NCI-H2196 (cell line): ENCODE measurements at regions not wholly inside any gene's neighbourhood (a gene's known extent, or its start where the extent isn't known, plus 50 kb on each side); places are given as distances from the start of the nearest gene placed in this dataset.
"Not testable (repeated sequence)": the region's sequence is repeated elsewhere in the genome, so short reads cannot be mapped to it uniquely, and the experiment has no call there.

Experiments
- DNase-seq: peaks from one replicate; lab custom pipeline; 2025; ENCODE audit not compliant: unreplicated experiment; lab: John Stamatoyannopoulos, UW

- no peak for DNase-seq
Observed at GRCh38 chr10:56298941-56299340, 62.1 kb downstream of the ZWINT start.

GRCh38 chr10:56296618-56297017 lies 64.4 kb downstream of the ZWINT start:
- DNase-seq: no peak

GRCh38 chr10:56288403-56288802 lies 72.7 kb downstream of the ZWINT start:
- no peak for DNase-seq

GRCh38 chr10:56286096-56286495 lies 75.0 kb downstream of the ZWINT start:
- DNase-seq: no peak

- no peak for DNase-seq
Observed at GRCh38 chr10:56279270-56279669, 81.8 kb downstream of the ZWINT start.

- DNase-seq: no peak
Observed at GRCh38 chr10:56269181-56269580, 91.9 kb downstream of the ZWINT start.

- no peak for DNase-seq
Observed at GRCh38 chr10:56266120-56266519, 94.9 kb downstream of the ZWINT start.

GRCh38 chr10:56258991-56259390 lies 102.1 kb downstream of the ZWINT start:
- no peak for DNase-seq

- no peak for DNase-seq
Observed at GRCh38 chr10:56258378-56258777, 102.7 kb downstream of the ZWINT start.

- DNase-seq: no peak
Observed at GRCh38 chr10:56255298-56255697, 105.8 kb downstream of the ZWINT start.

- no peak for DNase-seq
Observed at GRCh38 chr10:56240471-56240870, 120.6 kb downstream of the ZWINT start.

GRCh38 chr10:56231436-56231835 lies 129.6 kb downstream of the ZWINT start:
- no peak for DNase-seq

- DNase-seq: no peak
Observed at GRCh38 chr10:56222237-56222636, 138.8 kb downstream of the ZWINT start.

GRCh38 chr10:56212951-56213350 lies 148.1 kb downstream of the ZWINT start:
- no peak for DNase-seq

GRCh38 chr10:56181607-56182006 lies 179.5 kb downstream of the ZWINT start:
- no peak for DNase-seq

- no peak for DNase-seq
Observed at GRCh38 chr10:56178210-56178609, 182.8 kb downstream of the ZWINT start.

GRCh38 chr10:56155091-56155513 lies 206.0 kb downstream of the ZWINT start:
- DNase-seq: not testable (repeated sequence)

- DNase-seq: no peak
Observed at GRCh38 chr10:56146806-56147205, 214.3 kb downstream of the ZWINT start.

GRCh38 chr10:56142092-56142728 lies 218.8 kb downstream of the ZWINT start:
- DNase-seq: no peak

GRCh38 chr10:56139405-56139804 lies 221.7 kb downstream of the ZWINT start:
- DNase-seq: no peak

- DNase-seq: no peak
Observed at GRCh38 chr10:56135828-56136227, 225.2 kb downstream of the ZWINT start.

GRCh38 chr10:56123247-56123646 lies 237.8 kb downstream of the ZWINT start:
- DNase-seq: no peak

GRCh38 chr10:56116684-56117083 lies 244.4 kb downstream of the ZWINT start:
- DNase-seq: no peak
